NCI-H2196 (cell line): ENCODE measurements at regions not wholly inside any gene's neighbourhood (a gene's known extent, or its start where the extent isn't known, plus 50 kb on each side); places are given as distances from the start of the nearest gene placed in this dataset.

Source experiments
- DNase-seq: peaks from one replicate; lab custom pipeline; 2025; ENCODE audit not compliant: unreplicated experiment; lab: John Stamatoyannopoulos, UW

GRCh38 chr1:78420181-78420580 lies 70.6 kb upstream of the PTGFR start:
- DNase-seq, result no peak

DNA sequence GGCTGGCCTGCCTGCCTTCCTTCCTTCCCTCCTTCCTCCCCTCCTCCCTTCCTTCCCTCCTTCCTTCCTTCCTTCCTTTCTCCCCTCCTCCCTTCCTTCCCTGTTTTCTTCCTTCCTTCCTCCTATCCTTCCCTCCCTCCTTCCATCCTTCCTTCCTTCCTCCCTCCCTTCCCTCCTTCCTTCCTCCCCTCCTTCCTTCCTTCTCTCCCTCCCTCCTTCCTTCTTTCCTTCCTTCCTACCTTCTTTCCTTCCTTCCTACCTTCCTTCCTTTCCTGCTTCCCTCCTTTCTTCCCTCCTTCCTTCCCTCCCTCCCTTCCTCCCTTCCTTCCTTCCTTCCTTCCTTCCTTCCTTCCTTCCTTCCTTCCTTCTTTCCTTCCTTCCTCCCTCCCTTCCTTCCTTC lies 70.1 kb upstream of the PTGFR start:
- no peak for DNase-seq

DNA sequence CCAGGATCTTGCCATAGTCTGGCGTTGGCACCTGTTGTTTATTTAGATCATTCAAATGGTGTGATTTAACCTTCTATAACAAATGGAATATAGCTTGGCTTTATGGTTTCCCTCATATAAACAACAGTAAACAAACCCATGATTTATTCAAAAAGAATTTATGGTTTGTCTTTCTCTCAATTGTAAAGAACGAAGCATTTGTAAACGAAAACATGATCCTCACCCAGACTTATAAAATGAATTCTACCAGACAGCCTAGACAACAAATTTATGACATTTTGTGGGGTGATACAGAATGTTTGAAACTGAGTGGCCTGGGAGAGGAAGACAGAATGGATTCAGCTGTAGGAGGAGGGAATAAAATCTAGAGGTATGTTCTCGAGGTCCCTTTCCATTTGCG lies 66.1 kb upstream of the PTGFR start:
- no peak for DNase-seq

DNA sequence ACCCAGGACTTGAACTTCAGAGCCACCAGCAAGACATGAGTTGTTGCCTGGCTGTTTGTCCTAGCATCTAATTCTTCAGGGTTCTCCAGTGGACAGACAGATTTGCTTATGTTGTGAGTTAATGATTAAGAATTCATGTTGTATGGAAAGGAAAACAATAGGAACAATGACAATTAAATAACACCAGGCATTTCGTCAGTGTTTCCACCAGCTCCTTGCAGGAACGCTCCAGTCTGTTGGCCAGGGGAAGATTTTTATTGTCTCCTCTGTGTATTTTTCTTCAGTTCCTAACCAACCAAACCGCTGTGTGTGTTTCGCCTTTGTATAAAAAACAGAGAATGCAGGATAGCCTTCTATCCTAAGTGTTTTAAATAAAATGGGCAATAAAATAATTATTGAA lies 64.4 kb upstream of the PTGFR start:
- no peak for DNase-seq

GRCh38 chr1:78427506-78427905 lies 63.3 kb upstream of the PTGFR start:
- no peak for DNase-seq

GRCh38 chr1:78432016-78432415 lies 58.8 kb upstream of the PTGFR start:
- no peak for DNase-seq

GRCh38 chr1:78434351-78434750 lies 56.4 kb upstream of the PTGFR start:
- DNase-seq, result no peak

DNA sequence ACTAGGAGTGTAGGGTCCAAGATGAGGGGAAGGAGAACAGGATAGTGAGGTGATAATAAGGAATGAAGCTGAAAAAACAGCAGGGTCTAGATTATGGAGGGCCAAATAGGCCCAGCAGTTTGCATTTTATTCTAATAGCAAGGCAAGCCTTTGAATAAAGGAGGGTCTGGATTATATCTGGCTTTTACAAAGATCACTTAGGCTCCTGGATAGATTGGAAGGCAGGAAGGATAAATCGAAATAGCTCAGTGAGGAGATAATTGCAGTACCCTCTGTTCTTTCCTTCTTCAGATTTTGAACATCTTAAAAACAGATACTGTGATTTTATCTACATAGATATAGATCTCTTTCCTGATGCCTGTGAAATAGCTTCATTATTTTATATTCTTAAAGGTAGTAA lies 53.8 kb upstream of the PTGFR start:
- no peak for DNase-seq

DNA sequence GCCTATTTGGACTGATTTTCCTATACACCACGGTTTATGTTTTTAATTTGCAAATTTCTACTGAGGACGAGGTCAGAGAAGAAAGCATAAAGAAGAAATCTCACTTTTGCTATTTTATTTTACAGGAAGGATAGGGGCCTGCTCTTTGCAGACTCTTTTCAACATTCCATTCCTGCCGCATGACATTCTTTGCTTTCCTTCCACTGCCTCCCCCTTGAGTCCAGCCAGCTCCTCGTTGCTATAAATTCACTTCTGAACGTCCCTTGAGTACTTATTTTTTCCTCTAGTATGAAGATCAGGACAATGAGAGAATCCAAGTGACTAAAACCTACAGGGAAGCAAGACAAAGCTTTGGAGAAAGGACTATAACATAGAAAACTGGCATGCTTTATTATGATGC lies 53.4 kb upstream of the PTGFR start:
- DNase-seq, result no peak

GRCh38 chr1:78437941-78438340 lies 52.8 kb upstream of the PTGFR start:
- no peak for DNase-seq

DNA sequence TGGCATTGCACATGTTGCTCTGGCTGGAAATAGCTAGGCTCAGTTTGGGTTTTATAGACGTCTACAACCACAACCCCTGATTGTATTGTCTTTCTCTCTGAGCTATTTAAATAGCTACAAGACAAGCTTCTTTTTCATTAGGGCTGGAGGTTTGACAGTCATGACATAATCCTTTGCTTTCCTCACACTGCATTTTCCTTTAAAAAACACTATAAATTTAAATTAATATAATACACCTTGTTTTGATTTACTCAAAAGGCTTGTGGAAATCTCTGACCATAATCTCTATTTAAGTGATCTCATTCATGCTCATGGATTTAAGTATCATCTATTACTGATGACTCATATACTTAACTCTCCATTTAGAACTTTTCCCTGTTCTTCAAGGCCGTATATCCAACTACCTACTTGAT lies 50.4 kb upstream of the PTGFR start:
- no peak for DNase-seq
